TTC549 (cell line): ENCODE measurements at regions not wholly inside any gene's neighbourhood (a gene's known extent, or its start where the extent isn't known, plus 50 kb on each side); places are given as distances from the start of the nearest gene placed in this dataset.
"Not testable (repeated sequence)": the region's sequence is repeated elsewhere in the genome, so short reads cannot be mapped to it uniquely, and the experiment has no call there.

ENCODE experiments used
- FAIRE-seq: peaks from 2 replicates; lab custom pipeline; 2012; peaks lifted over from hg19 to GRCh38; lab: Jason Lieb, UNC

- FAIRE-seq = no peak
Measured at GRCh38 chr6:9690388-9690787, 724.5 kb downstream of the TFAP2A start.

DNA sequence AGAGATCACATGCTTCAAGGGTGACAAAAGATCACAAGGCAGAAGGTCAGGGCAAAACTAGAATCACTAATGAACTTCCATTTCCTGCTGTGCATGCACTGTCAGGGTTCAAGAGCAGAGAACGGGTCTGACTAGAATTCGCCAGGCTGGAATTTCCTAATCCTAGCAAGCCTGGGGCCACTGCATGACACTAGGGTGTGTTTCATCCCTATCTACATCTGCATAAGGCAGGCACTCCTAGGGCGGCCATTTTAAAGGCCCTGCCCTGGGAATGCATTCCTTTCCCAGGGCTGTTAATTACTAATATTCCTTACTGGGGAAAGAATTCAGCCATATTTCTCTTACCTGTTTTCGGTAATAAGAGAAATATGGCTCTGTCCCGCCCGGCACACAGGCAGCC lies 734.1 kb downstream of the TFAP2A start:
- not testable (repeated sequence) for FAIRE-seq

DNA sequence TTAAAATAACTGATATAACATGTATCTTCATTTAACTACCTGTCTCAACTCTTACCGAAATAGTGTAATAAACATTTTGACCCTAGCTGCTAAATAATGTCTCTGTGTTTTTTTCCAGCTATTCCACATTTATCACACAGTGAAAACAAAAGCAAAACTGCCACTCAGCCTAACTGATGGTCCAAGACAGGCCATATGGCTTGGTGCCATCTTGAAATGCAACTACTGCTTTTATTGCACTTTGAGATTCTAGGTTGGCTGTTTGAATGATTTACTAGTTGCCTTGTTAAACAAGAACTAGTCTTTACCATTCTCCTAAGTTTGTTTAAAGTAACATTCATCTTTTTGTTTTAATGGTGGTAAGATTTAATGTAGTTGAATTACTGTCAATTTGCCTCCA lies 739.8 kb downstream of the TFAP2A start:
- FAIRE-seq = no peak

DNA sequence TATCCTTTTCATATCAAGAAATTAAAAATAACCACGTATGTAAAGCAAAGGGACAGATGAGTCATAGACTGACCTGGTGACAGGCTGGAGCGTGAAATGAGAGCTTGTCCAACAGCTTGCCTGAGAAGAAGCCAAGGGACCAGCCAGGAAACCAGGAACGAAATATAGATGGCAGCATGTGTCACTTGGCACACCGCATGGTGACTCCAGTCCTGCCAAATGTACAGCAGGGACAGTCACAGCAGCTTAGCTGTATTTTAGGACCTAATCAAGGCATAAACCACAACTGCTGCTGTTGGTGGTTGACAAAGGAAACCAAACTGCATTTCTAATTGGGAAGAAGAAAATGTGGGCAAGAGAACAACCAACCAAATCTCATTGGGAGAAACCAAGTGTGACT lies 755.0 kb downstream of the TFAP2A start:
- FAIRE-seq = no peak

GRCh38 chr6:9657994-9658393 lies 756.9 kb downstream of the TFAP2A start:
- FAIRE-seq = no peak

GRCh38 chr6:9647599-9647998 lies 767.3 kb downstream of the TFAP2A start:
- no peak for FAIRE-seq

DNA sequence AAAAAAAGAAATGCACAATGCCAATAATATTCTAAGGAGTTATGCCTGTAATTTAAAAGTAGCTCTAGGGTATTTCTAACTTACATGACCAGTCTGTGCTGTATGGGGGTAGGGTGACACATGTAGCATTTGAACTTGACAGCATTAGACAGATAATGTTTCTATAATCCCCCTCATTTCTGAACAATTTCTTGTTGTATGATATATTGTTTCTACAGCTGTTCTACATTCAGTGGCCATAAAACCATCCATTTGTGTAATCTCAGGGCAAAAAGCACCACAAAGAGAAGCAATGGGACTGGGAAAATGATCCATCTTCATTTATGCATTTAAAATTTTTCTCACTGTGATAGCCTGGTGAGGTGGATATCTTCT lies 767.8 kb downstream of the TFAP2A start:
- no peak for FAIRE-seq

DNA sequence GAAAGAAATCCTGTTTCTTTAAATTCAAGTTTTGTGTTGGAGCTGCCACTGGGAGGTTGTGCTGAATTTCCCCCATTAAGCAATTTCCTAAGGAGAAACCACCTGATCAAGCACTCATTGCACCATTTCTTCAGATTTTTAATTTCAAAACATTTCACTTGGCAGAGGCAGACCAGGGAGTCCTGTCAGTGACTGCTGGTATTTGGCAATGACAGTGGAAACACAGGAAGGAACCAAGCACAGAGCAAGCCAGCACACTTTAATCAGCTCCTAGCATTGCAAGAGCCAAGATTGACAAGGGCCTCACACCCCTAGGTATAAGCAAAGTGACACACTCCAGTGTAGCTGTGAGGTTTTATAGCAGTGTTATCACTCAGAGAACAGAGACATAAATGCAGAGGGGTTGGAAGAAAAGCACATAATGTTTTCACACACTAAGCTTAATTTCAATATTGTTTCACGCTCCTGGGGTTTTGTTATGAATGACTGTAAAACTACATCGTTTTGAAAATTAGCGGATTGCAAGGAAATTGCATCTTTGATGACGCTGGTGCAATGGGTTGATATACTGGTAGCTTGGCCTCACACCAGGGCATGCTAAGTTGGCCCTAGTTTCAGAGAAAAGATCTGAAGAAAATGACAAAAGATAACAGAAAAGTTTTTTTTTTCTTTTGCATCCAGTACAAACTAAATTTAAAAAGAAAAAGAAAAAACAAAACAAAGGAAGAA lies 768.4 kb downstream of the TFAP2A start:
- FAIRE-seq = no peak

GRCh38 chr6:9638861-9639260 lies 776.0 kb downstream of the TFAP2A start:
- no peak for FAIRE-seq

- no peak for FAIRE-seq
Measured at GRCh38 chr6:9634776-9635175, 780.1 kb downstream of the TFAP2A start.

- FAIRE-seq = no peak
Measured at GRCh38 chr6:9632026-9632425, 782.8 kb downstream of the TFAP2A start.

DNA sequence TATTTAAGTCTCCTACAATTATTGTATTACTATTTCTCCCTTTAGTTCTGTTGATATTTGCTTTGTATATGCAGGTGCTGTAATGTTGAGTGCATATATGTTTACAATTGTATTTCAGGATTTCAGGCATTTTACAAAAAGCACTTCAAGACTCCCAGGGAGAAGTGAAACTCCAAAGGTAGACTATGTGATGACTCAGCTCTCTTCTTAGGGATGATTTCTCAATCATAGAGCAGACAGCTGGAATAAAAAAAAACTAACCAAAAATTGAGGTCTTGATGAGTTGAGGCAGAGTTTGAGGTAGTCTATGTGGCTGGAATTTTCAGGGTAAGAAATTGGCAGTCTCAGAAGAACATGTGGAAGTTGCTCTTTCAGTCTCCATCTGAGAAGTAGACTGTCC lies 786.1 kb downstream of the TFAP2A start:
- FAIRE-seq = no peak

GRCh38 chr6:9627916-9628315 lies 787.0 kb downstream of the TFAP2A start:
- FAIRE-seq = no peak

GRCh38 chr6:9623985-9624384 lies 790.9 kb downstream of the TFAP2A start:
- FAIRE-seq = no peak

DNA sequence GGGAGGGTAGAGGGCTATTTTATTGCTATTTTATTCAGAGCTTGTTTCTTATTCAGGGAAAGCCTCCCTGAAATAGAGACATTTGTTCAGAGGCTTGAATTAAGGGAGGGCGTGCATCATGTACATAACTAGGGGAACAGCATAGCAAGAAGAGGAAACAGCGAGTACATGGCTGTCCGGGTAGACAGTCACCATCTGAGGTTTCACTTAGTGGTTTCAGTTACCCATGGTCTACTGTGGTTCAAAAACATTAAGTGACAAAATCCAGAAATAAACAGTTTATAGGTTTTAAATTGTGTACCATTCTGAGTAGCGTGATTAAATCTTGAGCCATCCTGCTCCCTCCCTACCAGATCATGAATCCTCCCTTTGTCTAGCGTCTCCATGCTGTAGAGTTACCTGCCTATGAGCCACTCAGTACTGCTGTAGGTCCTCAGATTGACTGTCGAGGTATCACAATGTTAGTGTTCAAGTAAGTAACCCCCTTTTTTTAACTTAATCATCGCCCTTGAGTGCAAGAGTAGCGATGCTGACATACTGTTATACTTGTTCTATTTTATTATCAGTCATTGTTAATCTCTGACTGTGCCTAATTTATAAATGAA lies 791.5 kb downstream of the TFAP2A start:
- no peak for FAIRE-seq

GRCh38 chr6:9621276-9621675 lies 793.6 kb downstream of the TFAP2A start:
- no peak for FAIRE-seq

- no peak for FAIRE-seq
Measured at GRCh38 chr6:9620687-9621086, 794.2 kb downstream of the TFAP2A start.

DNA sequence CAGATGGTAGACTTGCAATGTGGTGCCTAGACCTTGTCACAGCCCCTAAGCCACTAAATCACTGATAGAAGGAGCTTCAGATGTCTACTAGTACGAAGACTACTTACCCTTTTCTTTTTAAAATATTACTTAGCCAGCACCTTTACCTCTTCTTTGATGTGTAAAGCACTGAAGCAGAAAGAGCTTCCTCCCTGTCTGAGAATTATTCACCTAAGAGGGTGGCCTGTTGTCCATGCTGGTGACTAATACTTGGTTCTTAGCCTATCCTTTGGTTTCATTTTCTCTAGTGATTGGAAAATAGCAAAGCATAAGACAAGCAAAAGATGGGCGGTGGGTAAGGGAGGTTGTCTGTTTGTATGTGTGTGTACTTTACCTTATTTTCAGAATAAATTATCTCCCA lies 794.6 kb downstream of the TFAP2A start:
- FAIRE-seq = no peak

GRCh38 chr6:9614778-9615177 lies 800.1 kb downstream of the TFAP2A start:
- no peak for FAIRE-seq

GRCh38 chr6:9612489-9612888 lies 802.4 kb downstream of the TFAP2A start:
- FAIRE-seq = no peak

DNA sequence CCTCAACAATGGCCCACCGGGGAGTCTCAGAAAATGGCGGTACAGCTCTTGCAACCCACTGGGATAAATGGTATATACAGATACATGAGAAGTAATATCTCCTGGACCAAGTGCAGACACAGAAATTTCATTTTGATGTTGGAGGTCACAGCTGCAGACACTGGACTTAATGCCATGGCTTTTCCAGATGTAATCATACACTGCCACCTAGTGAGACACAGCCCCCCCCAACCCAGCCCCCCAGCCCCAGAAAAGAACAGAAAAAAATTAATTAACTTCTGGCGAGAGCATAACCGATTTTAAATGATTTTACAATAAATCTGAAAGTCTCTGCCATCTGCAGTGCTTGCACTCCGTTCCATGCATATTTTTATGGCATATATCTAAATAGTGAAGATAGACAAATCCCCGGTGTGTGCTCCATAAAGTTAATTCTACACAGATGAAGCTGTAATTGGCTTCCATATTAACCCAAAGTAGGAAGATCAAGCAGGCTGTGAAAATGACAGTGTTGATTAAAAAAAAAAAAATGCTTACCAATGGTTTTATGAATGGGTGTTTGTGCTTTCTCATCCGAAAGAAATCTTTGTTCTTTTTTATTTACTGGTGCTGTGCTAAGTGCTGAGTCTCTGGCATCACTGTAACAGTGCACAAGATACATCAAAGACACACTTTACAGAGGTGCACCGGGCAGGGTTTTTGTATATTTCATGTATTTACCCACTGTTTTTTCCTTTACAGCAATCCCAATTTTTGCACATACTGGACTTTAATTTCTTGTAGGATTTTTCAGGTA lies 804.1 kb downstream of the TFAP2A start:
- FAIRE-seq = no peak

- no peak for FAIRE-seq
Measured at GRCh38 chr6:9606435-9607134, 808.3 kb downstream of the TFAP2A start.

DNA sequence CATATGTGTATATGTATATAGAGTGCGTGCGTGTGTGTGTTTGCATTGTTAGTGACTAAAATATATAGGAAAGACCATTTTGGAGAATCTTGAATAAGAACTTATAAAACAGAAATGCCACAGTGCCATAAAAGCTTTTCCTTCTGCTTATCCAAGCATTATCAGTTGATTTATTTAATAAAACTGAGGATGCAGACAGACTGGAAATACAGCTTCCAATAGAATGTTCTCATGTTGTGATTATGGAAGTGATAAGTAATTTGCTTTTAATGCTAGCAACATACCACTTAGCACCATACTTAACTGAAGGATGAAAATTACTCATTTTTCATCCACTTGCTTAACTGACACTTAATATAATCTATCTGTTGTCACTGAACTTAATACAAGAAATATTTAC lies 820.1 kb downstream of the TFAP2A start:
- FAIRE-seq = no peak
